ENCODE measurements at regions not wholly inside any gene's neighbourhood (a gene's known extent, or its start where the extent isn't known, plus 50 kb on each side); places are given as distances from the start of the nearest gene placed in this dataset.

DNA sequence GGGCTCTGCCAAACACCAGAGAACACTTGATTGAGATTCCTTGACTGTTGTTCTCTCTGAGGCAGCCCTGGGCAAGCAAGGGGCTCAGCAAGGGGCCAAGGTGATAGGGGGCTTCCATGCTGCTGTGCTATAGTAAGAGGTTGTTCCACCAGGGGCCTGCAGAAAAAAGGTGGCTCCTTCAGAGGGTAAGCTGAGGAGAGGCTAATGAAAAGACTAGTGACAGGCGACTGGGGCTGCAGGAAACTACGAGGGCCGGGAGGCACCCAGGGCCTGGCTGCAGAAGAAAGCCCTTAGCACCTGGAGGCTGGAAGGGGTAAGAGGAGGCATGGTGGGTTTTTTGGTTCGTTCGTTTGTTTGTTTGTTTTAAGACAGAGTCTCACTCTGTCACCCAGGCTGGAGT lies 88.0 kb upstream of the CTNNA1 start:
- DNase-seq (ENCODE audit: low read depth) = no peak

GRCh38 chr5:138664276-138664943 lies 88.8 kb upstream of the CTNNA1 start:
- DNase-seq (ENCODE audit: low read depth) = peak; percentile 41

- DNase-seq (ENCODE audit: low read depth) = no peak
Observed at GRCh38 chr5:138663561-138663960, 88.4 kb upstream of the HSPA9 start.

DNA sequence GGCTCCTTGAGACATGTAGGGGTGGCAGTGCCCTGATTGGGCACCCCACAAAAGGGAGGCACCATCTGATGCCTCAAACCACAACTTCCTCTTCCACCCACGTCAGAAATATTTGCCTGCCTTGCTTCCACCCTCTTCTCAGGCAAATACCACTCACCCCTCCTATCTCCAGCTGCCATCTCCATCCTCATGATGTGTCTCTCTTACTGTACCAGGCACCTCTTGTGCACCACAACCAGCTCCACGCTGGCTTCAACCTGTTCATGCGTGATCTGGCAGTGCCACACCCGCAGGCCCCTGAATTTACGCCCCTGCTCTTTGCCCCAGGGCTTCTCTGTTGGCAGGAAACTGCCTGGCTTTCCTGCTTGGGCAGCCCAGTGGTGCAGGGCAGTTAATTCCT lies 87.8 kb upstream of the HSPA9 start:
- DNase-seq (ENCODE audit: low read depth) = no peak

DNA sequence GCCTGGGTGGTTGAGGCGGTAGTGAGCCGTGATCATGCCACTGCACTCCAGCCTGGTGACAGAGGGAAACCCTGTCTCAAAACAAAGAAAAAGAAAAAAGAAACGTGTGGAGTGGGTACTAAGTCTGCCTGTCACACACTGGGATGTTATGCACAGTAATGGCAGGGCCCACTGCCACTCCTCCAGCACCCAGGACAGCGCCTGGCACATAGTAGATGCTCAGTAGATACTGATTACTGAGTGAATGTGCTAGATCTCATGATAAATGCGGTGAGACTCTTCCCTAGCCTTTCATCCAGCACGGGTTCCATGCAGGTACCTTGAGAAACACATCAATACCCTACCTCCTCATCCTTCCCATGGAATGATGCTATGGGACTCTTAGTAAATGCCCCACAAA lies 87.4 kb upstream of the HSPA9 start:
- no peak for DNase-seq (ENCODE audit: low read depth)

- no peak for DNase-seq (ENCODE audit: low read depth)
Observed at GRCh38 chr5:138661991-138662434, 86.8 kb upstream of the HSPA9 start.

DNA sequence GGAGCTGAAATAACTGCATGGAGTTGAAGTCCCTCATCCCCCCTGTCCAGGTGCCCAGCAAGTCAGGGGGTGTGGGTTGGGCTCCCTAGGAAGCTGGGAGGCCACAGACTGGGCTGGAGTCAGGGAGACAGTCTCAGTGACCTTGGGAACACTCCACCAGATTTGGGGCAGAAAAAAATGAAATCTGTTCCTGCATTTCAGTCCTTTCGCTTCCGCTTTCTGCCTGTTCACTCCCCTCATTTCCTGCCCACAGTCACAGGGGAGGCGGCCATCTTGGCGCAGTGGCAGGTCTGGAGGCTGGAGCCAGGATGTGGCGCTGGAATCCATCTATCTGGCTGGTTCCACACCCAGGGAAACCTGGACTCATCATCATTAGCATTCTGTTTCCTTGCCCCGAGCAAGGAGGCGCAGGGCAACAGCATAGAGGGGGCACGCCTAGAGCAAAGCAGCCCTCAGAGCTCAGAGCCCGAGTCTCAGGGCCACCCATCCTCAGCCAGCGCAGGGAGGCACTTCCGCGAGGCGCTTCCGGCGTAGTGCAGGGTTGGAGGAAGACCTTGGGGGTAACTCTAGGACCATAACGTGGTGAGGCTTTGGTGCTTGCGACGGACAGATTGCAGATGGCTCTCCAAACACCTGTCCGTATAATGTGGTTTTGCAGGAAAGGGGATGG lies 86.2 kb upstream of the HSPA9 start:
- DNase-seq (ENCODE audit: low read depth) = no peak

DNA sequence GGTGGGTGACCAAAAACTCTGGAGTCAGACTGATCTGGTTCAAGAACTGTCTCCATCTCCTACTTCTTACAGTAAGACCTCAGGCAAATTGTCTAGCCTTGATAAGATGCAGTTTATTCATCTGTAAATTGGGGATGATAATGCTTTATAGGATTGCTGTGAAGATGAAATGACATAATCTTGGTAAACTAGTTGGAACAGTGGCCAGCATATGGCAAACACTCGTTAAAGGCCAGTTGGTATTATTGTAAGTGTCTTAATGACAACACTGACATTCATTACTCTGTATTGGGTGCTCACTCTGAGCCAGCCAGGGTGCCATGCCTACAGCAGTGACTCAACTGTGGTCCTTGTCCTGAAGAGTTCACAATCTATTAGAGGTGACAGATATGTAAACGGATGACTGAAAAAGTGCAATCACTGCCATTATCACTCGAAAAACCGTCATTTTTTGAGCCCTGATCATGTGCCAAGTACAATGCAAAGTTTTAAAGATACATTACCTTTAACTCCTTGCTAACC lies 84.9 kb upstream of the HSPA9 start:
- no peak for DNase-seq (ENCODE audit: low read depth)

DNA sequence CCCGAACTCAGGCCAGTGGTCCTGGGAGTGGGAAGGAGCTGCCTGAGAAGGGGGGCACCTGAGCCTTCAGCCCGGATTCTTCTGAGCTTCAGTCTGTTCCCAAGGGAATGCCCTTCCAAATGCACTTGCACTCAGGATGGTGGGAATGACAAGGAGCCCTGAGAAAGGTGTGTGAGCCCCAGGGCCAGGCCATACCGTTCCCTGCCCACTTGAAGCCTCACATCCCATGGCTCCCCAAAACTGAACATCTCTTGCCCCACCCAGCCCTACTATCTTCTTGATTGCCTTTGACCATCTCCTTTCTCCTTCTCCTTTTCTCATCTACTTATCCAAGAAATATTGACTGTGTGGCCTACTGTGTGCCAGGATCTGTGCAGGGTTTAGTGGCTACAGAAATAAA lies 84.4 kb upstream of the HSPA9 start:
- no peak for DNase-seq (ENCODE audit: low read depth)

GRCh38 chr5:138659121-138659520 lies 83.9 kb upstream of the HSPA9 start:
- no peak for DNase-seq (ENCODE audit: low read depth)

DNA sequence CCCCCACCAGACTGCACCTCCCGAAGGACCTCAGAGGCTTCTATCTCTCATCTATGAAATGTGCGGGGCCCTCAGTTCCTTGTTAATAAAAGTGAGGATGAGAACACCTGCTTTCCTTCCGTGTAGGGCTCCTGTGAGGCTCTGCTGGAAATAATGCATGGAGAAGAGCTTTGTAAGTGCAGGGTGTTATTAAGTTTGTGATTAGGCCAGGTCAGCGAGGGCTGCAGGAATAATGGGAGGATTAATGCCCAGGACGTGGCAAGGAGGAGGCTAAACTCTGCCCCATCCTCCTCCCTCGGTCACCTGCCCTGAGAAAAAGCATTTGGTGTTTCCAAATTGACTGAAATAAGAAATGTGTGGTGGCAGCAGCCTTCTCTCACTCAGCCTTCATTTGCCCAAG lies 83.5 kb upstream of the HSPA9 start:
- DNase-seq (ENCODE audit: low read depth) = no peak

GRCh38 chr5:138657360-138657759 lies 82.2 kb upstream of the HSPA9 start:
- no peak for DNase-seq (ENCODE audit: low read depth)

GRCh38 chr5:138656916-138657315 lies 81.7 kb upstream of the HSPA9 start:
- DNase-seq (ENCODE audit: low read depth) = no peak

GRCh38 chr5:138655530-138656190 lies 80.5 kb upstream of the HSPA9 start:
- DNase-seq (ENCODE audit: low read depth) = no peak

- DNase-seq (ENCODE audit: low read depth) = peak; percentile 77
Observed at GRCh38 chr5:138654281-138654867, 79.2 kb upstream of the HSPA9 start.

GRCh38 chr5:138653502-138653901 lies 78.3 kb upstream of the HSPA9 start:
- DNase-seq (ENCODE audit: low read depth) = peak; percentile 41

- DNase-seq (ENCODE audit: low read depth) = no peak
Observed at GRCh38 chr5:138651767-138652117, 76.5 kb upstream of the HSPA9 start.

- DNase-seq (ENCODE audit: low read depth) = no peak
Observed at GRCh38 chr5:138651058-138651766, 76.0 kb upstream of the HSPA9 start.

- no peak for DNase-seq (ENCODE audit: low read depth)
Observed at GRCh38 chr5:138650196-138650595, 75.0 kb upstream of the HSPA9 start.

DNA sequence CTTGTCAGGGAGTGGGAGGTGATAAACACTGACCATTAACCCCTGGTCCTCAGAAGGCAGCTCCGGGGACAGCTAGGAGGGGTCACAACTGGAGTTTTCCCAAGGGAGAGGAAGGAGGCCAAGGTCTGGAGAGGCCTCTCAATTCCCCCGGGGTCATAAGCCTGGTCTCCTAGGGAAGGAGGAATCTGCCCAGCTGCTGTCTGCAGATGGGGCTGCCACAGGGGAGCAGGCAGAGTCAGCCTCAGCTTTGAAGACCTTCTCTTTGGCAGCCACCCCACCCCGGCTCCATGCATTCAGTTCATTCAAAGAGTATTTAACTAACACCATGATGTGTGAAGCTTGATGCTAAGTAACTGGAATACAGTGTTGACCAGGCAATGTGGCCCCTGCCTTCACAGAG lies 74.6 kb upstream of the HSPA9 start:
- no peak for DNase-seq (ENCODE audit: low read depth)

DNA sequence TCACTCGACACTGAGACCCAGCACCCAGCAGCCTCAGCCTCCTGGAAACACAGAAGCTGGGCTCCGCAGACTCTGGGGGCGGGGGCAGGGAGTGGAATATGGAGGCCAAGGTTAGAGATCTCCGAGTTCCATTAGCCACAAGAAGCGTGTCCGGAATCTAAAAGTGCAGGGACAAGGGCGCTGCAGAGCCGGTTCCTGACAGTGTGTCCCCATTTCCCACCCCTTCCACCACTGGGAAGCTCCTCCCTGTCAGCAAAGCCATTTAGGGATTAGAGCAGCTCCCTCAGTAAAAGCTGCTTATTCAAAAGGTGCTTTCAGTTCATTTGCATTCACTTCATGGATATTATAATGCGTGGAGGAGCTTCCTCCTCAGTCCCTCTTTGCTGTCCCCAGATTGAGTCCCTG lies 74.1 kb upstream of the HSPA9 start:
- DNase-seq (ENCODE audit: low read depth) = no peak

DNA sequence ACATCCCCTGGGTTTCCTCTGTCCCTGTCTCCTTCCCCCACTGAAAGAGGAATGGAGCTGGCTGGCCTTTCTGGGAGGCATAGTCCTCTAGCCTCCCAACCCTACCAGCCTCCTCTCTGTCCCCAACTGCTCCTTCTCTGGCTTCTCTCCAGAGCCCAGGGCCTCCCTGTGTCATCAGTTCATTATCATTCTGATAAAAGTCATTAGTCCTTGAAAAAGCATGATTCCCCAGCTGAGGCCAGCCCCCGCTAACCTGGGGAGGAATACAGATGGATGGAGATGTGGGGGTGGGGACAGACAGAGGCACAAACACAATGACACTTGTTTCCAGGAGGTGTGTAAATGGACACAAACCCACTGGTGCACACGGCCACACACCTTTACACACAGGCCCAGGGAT lies 73.6 kb upstream of the HSPA9 start:
- DNase-seq (ENCODE audit: low read depth) = no peak
